SU-DHL-6 (cell line): ENCODE measurements at regions not wholly inside any gene's neighbourhood (a gene's known extent, or its start where the extent isn't known, plus 50 kb on each side); places are given as distances from the start of the nearest gene placed in this dataset.

Experiments
- H2AFZ ChIP-seq: fragments of 200-600 bp; sonication (generic); 2 replicates; pipeline ENCODE4 v1.6.1; 2014; ENCODE audit warnings: low read depth, mild to moderate bottlenecking, moderate library complexity, mixed read lengths, antibody characterized with exemption, low read length; ENCODE audit not compliant: severe bottlenecking
- H3F3A ChIP-seq: fragments of 200-600 bp; shearing (Covaris generic); 2 replicates; pipeline ENCODE4 v1.6.0; 2016; ENCODE audit warnings: antibody characterized with exemption, mild to moderate bottlenecking; ENCODE audit not compliant: insufficient read depth
- H3K27ac ChIP-seq: fragments of 200-600 bp; sonication (generic); 2 replicates; pipeline ENCODE4 v1.5.1; 2016; ENCODE audit warnings: low read depth, mild to moderate bottlenecking, low read length, moderate library complexity, mixed read lengths
- H3K27me3 ChIP-seq: fragments of 200-600 bp; sonication (generic), shearing (Covaris generic); 2 replicates; pipeline ENCODE4 v1.6.0; 2014; ENCODE audit warnings: mild to moderate bottlenecking, low read length
- H3K36me3 ChIP-seq: fragments of 200-600 bp; sonication (generic); 2 replicates; pipeline ENCODE4 v1.6.1; 2014; ENCODE audit warnings: mild to moderate bottlenecking, low read length, mixed read lengths
- H3K4me2 ChIP-seq: fragments of 300-600, 200-600 bp; shearing (Covaris generic), sonication (generic); 2 replicates; pipeline ENCODE4 v1.6.0; 2014; ENCODE audit warnings: low read length, low read depth, mild to moderate bottlenecking; ENCODE audit not compliant: poor library complexity, severe bottlenecking
- H3K4me3 ChIP-seq: fragments of 200-600 bp; sonication (generic); 2 replicates; pipeline ENCODE4 v1.5.1; 2014; ENCODE audit warnings: antibody characterized with exemption, low read length, mild to moderate bottlenecking, mixed read lengths; ENCODE audit not compliant: insufficient read depth, poor library complexity, severe bottlenecking
- H3K79me2 ChIP-seq: fragments of 200-600 bp; sonication (generic); 2 replicates; pipeline ENCODE4 v1.6.1; 2014; ENCODE audit warnings: mild to moderate bottlenecking, low read length, moderate library complexity; ENCODE audit not compliant: insufficient read depth
- H3K9ac ChIP-seq: fragments of 200-600 bp; sonication (generic); 2 replicates; pipeline ENCODE4 v1.7.0; 2014; ENCODE audit warnings: mild to moderate bottlenecking, low read length
- H3K9me2 ChIP-seq: fragments of 200-600 bp; sonication (generic); replicated peaks from 2 replicates; pipeline ENCODE4 v1.6.1; 2014; ENCODE audit warnings: low read length; ENCODE audit not compliant: insufficient read depth
- H3K9me3 ChIP-seq: fragments of 200-600 bp; sonication (generic); 2 replicates; pipeline ENCODE4 v1.6.1; 2014; ENCODE audit warnings: low read length, mixed read lengths; ENCODE audit not compliant: insufficient read depth
- H4K20me1 ChIP-seq: fragments of 200-600 bp; sonication (generic); 2 replicates; pipeline ENCODE4 v1.6.1; 2014; ENCODE audit warnings: low read depth, mild to moderate bottlenecking, antibody characterized with exemption, low read length, moderate library complexity, mixed read lengths
- CTCF ChIP-seq: fragments of 200-600 bp; sonication (generic); IDR thresholded peaks from one replicate; pipeline ENCODE4 v1.5.1; 2017; ENCODE audit warnings: antibody characterized with exemption, mild to moderate bottlenecking, low read length, moderate library complexity; ENCODE audit not compliant: insufficient read depth, poor library complexity, severe bottlenecking
- EZH2phosphoT487 ChIP-seq: fragments of 200-600 bp; sonication (generic), shearing (Covaris generic); conservative IDR thresholded peaks from 2 replicates; pipeline ENCODE4 v1.6.1; 2018; ENCODE audit warnings: mild to moderate bottlenecking, antibody characterized with exemption, low read length, moderate library complexity, mixed read lengths

DNA sequence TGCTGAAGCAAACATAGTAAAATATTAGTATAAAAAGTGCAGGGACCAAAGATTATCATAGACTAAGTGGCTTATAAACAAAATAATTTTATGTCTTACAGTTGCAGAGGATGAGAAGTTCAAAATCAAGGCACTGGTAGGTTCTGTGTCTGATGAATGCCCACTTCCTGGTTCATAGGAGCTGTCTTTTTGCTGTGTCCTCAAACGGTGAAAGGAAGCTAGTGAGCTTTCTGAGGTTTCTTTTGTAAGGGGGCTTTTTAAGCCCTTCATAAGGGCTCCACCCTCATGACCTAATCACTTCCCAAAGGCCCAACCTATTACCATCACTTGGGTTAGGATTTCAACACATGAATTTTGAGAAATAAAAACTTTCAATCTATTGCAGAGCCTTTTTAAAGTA is 946.7 kb upstream of the ACVR2A start:
- Histone ChIP-seq H3K27me3 (no peaks in the 10 kb centered on the region), H3K27ac (no peak overlapping the region), H3K9me2 (no peaks in the 10 kb centered on the region), H3K4me3 (no peak overlapping the region), H3K9me3 (no peaks in the 10 kb centered on the region), H3K79me2 (no peaks in the 10 kb centered on the region), H3K9ac (no peak overlapping the region), H3K4me2 (no peak overlapping the region), H4K20me1 (no peaks in the 10 kb centered on the region), H3K36me3 (no peaks in the 10 kb centered on the region), H3F3A (no peaks in the 10 kb centered on the region), H2AFZ (no peak overlapping the region)
- TF ChIP-seq CTCF (no peak), EZH2phosphoT487 (no peak)

GRCh38 chr2:146894514-146894913 is 950.3 kb upstream of the ACVR2A start:
- Histone ChIP-seq H3K4me3 (no peak overlapping the region), H3F3A (no peaks in the 10 kb centered on the region), H3K9me2 (no peaks in the 10 kb centered on the region), H3K27me3 (peaks cover 4% of the 10 kb centered on the region; the same call in 1 of the 2 replicates), H4K20me1 (no peaks in the 10 kb centered on the region), H3K27ac (no peak overlapping the region), H3K9me3 (no peaks in the 10 kb centered on the region), H3K9ac (no peak overlapping the region), H3K4me2 (no peak overlapping the region), H3K36me3 (no peaks in the 10 kb centered on the region), H3K79me2 (no peaks in the 10 kb centered on the region), H2AFZ (no peak overlapping the region)
- no peak for TF ChIP-seq CTCF

DNA sequence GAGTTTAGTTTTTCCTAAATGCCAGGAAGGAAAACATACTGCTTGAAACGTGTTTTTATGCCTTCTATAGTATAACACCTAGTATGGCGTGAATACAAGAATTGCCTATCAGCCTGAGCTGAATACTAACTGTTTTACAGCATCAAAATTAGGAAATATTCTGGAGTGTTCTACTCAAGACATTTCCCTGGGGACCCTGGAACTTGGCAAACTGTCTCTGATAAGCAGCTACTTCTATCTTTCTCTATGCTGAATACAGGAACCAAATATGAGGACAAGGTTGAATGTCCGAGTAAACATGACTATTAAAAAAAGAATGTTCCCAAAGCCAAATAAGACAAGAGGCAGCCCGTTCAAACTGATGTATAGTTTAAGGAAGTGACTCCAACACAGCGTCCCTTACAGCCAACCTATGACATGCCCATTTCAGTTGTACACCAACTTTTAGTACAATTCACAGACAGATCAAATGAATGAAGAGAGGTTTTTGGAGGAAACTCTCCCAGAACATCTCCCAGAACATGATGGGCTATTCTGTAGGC is 951.3 kb upstream of the ACVR2A start:
- H2AFZ ChIP-seq, result no peak overlapping the region
- no peaks in the 10 kb centered on the region for H3K9me2 ChIP-seq
- H3K27me3 ChIP-seq, result peaks cover 4% of the 10 kb centered on the region; the same call in 1 of the 2 replicates
- H3K4me2 ChIP-seq, result no peak overlapping the region
- H3K9ac ChIP-seq, result no peak overlapping the region
- H3K79me2 ChIP-seq, result no peaks in the 10 kb centered on the region
- no peak overlapping the region for H3K4me3 ChIP-seq
- H3K36me3 ChIP-seq, result no peaks in the 10 kb centered on the region
- TF ChIP-seq CTCF (no peak), EZH2phosphoT487 (no peak)
- H3K9me3 ChIP-seq, result no peaks in the 10 kb centered on the region
- H3K27ac ChIP-seq, result no peak overlapping the region
- no peaks in the 10 kb centered on the region for H3F3A ChIP-seq
- H4K20me1 ChIP-seq, result no peaks in the 10 kb centered on the region
